DMS153 treated with DMSO at 0.1 percent for 48 hours (cell line): ENCODE measurements at regions not wholly inside any gene's neighbourhood (a gene's known extent, or its start where the extent isn't known, plus 50 kb on each side); places are given as distances from the start of the nearest gene placed in this dataset.
"Not testable (repeated sequence)": the region's sequence is repeated elsewhere in the genome, so short reads cannot be mapped to it uniquely, and the experiment has no call there.

Source experiments
- DNase-seq: peaks from one replicate; lab custom pipeline; 2025; ENCODE audit not compliant: unreplicated experiment; lab: John Stamatoyannopoulos, UW

DNA sequence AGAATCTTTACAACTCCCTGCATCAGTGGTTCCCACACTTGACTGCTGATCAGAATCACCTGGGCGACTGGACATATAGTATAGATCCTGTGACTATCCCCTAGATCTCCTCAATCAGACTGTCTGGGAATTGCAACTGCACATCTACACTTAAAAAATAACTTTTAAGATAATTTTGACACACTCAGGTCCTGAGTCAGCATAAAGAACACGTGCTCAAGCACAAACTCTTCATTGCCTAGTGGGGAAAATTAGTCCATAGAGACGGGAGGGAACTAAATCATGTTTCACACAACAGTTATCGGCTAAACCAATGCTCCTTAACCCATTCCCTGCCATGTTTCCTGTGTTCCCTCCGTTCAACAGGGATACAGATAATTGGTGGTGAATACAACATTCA lies 243.5 kb upstream of the FGF13 start:
- no peak for DNase-seq

GRCh38 chrX:138946926-138947325 lies 235.4 kb upstream of the FGF13 start:
- DNase-seq = no peak

DNA sequence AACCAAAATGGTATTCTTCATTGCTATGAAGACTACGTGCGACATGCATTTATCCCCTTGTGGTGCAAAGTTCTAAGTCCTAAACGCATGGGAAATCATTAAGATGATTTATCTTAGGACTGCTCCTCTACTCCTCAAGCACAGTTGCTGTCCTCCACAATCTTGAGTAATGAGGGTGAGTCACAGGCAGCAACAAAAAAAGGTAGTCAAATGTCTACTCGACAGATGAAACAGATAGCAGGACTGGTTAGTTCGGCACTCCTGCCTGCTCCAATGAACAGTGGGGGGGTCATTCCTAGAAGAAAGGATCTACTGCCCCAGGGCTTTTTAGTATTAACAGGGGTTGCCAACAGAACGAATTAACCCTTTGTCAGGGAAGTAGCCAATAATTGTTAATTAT lies 233.7 kb upstream of the FGF13 start:
- no peak for DNase-seq

- no peak for DNase-seq
Observed at GRCh38 chrX:138939038-138939437, 227.5 kb upstream of the FGF13 start.

GRCh38 chrX:138938003-138938402 lies 226.5 kb upstream of the FGF13 start:
- no peak for DNase-seq

GRCh38 chrX:138931212-138931611 lies 219.7 kb upstream of the FGF13 start:
- no peak for DNase-seq

GRCh38 chrX:138930583-138930945 lies 219.0 kb upstream of the FGF13 start:
- no peak for DNase-seq

- DNase-seq = no peak
Observed at GRCh38 chrX:138929926-138930582, 218.5 kb upstream of the FGF13 start.

DNA sequence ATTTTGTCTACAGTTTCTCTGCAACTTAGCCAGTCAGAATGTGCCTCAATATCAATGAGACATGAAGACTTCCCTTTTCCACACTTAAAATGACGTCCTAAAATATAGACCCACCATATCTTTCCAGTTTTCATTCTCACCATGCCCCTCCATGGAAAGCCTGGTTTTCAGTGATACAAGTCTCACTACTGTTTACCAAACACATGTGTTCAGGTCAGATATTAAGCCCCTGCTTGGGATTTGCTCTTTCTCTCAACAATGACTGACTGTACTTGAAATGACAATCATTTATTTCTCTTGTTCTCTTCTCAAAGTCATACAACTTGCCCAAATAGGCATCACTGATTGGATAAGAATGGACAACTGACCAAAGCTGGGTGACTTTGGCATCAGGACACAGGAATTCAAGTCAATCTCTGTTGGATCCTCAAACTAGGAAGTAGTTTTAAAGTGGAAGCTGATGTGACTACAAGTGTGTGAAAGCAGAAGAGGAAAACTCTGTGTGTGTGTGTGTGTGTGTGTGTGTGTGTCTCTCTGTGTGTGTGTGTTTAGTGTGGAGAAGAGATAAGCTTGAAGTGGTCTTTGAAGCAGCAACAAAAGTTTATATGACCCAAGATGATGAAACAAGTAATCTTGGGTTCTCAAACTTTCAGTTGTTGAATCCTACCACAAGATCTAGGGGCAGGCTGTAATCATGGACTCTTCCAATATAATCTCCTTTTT lies 217.4 kb upstream of the FGF13 start:
- no peak for DNase-seq

DNA sequence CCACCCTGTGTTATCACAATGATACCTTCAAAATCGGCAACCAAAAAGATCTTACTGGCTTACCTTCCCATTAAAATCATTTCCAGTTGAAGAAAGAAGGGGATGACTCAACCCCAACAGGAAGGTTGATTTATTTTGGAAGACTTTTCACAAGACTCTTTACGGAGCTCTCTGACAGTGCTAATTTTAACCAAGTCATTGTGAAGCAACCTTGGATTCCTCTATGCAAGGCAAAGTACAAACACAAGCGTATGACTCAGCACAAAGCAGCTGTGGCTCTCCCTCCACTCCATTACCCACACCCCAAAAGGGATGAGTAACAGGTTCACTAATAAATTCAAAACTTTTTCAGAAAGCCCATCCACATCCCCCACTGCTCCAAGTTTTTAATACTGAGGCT lies 213.8 kb upstream of the FGF13 start:
- DNase-seq = no peak

DNA sequence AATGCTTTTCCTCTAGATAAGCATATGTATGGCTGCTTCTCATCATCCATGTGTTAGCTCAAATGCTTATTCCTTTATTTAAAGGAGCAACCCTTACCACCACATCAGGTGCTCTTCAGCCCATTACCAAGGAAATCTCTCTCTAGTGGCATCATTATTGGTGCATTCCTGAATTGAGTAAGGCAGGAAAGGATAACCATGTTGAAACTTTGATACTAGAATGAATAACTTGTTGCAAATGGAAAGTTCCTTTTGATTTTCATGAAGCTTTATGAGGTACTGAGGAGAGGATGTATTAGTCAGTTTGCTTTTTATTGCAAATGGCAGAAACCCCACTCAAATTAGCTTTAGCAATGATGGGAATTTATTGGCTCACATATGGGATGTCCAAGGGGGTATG lies 212.3 kb upstream of the FGF13 start:
- DNase-seq = no peak

DNA sequence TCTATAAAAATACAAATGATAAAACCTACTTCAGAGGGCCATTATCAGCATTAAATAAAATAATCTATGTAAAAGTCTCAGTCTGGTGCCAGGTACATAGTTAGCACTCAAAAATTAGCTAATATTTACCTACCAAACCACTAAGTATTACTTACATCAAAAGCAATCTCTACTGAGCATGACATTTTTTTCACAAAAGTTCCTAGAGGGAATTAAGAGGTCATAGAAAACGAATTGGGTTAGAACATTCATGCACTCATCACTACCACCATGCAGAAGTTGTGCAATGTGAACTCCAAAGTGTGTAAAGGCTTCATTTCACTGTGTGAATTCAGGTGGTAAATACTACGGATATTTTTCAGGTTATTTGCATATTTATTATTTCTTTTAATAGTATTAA lies 209.5 kb upstream of the FGF13 start:
- DNase-seq = no peak

DNA sequence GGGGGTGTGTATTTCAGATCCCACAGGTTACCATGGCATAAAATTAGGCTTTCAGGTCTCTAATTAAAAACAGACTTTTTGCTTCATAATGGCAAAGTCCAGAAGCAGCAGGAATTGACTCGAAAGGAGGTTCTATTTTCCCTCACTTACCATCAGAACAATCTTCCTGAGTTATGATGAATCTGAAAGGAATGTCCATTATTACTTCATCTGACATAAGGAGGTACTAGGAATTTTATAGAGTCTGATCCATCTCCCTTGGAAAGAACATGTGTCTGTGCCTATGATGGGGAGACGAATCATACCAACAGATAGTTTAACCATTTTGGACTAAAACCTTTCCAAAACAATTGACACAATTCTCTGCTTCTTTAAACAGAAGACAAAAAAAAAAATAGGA lies 206.3 kb upstream of the FGF13 start:
- DNase-seq = no peak

DNA sequence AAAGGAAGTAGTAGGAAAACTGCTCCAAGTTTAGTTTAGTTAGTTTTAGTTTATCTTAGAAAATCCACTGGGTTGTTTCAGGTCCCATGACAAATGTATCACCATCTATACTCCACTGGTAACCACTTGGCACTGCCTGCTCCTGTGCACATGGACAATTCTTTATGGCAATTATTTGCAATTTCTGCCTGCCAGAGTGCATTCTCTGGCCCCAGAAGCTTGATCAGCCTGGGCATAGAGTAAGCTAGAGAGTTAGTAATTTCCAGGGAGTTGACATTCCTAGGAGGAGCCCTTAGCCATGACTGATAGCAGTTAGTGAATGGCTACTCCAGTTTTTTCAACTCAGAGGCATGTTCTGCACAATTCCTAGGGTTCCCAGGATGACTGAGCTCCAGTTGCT lies 203.2 kb upstream of the FGF13 start:
- no peak for DNase-seq

- no peak for DNase-seq
Observed at GRCh38 chrX:138908577-138908976, 197.1 kb upstream of the FGF13 start.

- DNase-seq = no peak
Observed at GRCh38 chrX:138897621-138898492, 186.3 kb upstream of the FGF13 start.

DNA sequence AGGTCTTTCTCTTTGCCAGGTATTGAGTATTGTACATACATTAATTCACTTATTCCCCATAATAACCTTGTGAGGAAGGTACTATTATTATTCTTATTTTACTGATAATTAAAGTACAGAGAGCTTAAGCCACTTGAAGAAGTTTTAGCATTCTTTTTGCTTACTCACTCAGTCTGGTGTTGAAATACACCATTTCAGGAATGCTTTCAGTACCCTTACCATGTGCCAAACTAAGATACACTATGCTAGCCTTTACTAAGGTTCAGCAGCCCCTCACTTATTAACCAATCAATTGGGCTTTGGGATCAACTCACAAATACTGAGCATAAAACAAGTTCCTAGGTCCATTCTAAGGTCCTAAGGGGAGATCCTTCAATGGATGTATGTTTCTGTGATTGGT lies 179.0 kb upstream of the FGF13 start:
- no peak for DNase-seq

DNA sequence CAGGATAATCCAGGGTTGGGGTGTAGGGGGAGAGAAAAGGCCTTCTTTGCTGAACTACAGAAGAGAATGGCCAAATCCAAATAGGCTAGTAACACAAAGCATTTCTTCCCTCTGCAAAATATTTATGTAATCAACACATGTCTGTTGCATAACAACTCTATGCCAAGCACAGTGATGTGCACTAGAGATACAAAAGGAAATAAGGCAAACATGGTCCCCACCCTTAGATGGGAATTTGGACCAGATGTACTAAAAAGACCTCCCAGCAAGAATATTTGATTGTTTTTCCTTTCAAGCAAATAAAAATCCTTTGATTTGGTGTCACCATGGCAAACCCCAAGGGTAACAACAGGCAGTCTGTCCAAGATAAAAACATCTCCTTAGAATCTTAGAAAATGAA lies 177.6 kb upstream of the FGF13 start:
- no peak for DNase-seq

GRCh38 chrX:138886769-138887168 lies 175.3 kb upstream of the FGF13 start:
- peak; percentile 92 for DNase-seq

GRCh38 chrX:138885886-138886285 lies 174.4 kb upstream of the FGF13 start:
- no peak for DNase-seq

DNA sequence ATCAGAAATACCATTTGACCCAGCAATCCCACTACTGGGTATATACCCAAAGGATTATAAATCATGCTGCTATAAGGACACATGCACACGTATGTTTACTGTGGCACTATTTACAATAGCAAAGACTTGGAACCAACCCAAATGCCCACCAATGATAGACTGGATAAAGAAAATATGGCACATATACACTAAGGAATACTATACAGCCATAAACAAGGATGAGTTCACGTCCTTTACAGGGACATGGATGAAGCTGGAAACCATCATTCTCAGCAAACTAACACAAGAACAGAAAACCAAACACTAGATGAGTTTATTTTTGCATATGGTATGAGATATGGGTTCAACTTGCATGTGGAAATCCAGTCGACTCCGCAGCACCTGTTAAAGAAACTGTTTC lies 168.8 kb upstream of the FGF13 start:
- not testable (repeated sequence) for DNase-seq

GRCh38 chrX:138877746-138878145 lies 166.2 kb upstream of the FGF13 start:
- no peak for DNase-seq
